Ammon's horn (tissue), 1 donor: ENCODE measurements at regions not wholly inside any gene's neighbourhood (a gene's known extent, or its start where the extent isn't known, plus 50 kb on each side); places are given as distances from the start of the nearest gene placed in this dataset.

ENCODE experiments used
- DNase-seq: peaks from one replicate; pipeline ENCODE4 v3.0.0-alpha.2; 2016; ENCODE audit warnings: low spot score

DNA sequence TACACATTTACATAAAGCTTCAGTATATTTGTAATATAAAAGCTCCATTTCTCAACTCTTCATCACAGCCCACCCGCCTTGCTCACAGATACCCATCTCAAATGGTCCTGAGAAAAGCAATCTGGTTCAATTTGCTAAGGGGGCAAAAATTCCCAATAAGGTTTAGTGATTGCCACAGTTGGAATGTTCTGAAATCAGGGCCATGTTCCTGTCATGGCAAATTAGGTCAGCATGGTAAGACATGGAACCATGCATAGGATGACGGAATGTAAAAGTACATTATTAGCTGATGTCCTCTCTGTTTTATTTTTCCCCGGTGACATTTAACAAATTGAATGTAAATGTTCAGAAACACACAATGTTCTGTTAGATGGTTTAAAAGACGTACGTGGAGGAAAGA, 274.3 kb downstream of the MZT1 start:
- no peak for DNase-seq

DNA sequence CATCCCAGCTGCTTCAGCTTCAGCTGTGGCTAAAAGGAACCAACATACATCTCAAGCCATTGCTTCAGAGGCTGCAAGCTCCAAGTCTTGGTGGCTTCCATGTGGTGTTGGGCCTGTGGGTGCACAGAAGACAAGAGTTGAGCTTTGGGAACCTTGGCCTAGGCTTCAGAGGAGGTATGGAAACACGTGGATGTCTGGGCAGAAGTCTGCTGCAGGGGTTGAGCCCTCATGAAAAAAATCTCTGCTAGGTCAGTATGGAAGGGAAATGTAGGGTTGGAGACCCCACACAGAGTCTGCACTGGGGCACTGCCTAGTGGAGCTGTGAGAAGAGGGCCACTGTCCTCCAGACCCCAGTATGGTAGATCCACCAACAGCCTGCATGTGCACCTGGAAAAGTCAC, 279.3 kb downstream of the MZT1 start:
- DNase-seq = no peak

DNA sequence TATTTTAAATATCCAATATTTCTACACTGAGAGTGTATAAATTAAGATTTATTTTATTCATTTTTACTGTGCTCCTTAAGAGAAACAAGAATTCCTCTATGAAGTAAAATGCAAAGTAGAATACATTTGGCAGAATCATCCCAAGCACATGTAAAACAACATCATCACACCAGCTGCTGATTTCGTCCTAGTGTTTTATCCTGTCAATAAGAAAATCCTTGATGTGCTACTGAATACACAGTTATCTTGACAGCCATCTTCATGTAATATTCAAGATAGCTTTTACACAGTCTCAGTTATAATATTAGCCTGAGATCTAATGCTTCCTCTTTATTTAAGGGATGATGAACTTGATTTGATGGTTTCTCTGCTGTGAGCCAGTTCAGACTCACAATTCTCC, 282.4 kb downstream of the MZT1 start:
- no peak for DNase-seq

DNA sequence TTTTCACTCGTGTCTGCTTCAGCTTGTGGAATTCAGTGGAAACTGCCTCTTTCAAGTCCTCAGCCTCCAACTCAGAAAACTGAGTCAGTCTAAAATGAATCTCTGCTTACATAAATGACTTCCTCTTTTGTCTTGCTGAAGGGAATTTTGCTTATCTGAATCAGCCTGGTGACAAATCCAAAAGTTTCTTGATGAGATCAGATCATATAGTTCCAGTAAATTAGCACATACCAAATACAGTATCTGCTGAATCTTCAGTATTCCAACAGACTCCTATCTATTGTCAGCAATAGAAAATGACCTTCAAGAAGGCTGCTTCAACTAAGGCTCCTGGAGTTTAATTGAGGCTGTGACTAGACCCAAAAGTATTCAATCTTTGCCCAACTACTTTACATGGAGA, 290.0 kb downstream of the MZT1 start:
- DNase-seq = no peak

DNA sequence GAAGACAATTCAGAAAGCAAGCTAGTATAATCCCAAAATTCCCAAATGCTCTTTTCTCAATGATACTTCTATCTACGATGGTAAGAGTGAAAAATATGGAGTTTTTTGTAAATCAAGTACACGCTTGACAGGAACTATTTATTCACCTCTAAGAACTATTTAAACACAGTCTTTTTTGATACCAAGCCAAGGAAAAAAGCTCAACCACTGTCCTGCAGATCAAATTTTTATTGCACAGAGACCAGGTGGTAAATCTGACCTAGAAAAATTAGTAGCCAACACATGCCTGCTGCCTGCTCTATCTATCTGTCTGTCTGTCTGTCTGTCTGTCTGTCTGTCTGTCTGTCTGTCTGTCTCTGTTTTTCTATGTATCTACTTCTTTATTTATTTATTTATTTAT, 292.2 kb downstream of the MZT1 start:
- no peak for DNase-seq

DNA sequence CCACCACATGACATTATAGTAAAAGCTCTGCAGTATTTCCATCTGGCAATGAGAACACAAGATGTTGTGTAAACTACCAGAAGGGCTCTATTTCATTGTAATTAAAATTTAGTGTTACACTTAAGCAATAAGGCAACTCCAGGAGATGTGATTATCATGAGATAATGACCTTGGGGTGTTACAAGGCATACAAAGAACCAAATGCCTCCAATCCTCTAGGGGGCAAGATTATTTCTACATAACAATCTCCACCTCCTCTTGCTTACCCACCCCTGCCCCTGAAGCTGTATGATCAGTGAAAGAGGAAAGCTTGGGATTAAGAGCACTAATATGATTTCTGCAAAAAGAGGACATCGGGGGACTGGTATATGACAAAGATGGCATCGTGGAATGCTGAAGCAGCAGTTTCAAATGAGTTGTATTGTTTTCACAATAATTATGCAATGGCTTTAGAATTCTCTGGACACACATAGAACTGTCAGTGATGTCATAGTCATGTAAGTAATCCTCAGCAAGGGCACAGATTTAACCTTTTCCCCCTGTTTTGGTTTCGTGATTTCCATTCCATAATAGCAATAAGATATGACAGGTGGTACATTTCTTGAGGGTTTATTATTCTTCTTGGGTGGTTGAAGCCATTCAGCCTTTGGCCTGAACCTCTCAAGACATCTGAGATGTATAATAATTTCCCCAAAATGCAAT, 295.3 kb downstream of the MZT1 start:
- no peak for DNase-seq

DNA sequence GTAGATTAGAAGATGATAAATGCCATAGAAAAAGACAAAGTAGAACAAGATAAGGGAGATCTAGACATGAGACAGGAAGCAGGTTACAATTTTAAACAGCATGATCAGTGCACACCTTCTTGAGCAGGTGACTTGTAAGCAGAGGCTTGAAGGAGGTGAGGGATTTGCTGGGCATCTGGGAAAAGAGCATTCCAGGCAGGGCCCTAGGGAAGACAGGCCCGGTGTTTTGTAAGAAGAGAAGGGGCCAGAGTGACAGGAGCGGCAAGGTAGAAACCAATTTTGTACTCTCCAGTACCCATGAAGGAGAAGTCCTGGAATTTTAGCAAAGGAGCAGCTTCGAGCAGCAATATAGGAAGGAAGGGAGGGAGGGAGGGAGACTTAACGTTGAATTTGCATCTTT, 296.5 kb downstream of the MZT1 start:
- DNase-seq = no peak

DNA sequence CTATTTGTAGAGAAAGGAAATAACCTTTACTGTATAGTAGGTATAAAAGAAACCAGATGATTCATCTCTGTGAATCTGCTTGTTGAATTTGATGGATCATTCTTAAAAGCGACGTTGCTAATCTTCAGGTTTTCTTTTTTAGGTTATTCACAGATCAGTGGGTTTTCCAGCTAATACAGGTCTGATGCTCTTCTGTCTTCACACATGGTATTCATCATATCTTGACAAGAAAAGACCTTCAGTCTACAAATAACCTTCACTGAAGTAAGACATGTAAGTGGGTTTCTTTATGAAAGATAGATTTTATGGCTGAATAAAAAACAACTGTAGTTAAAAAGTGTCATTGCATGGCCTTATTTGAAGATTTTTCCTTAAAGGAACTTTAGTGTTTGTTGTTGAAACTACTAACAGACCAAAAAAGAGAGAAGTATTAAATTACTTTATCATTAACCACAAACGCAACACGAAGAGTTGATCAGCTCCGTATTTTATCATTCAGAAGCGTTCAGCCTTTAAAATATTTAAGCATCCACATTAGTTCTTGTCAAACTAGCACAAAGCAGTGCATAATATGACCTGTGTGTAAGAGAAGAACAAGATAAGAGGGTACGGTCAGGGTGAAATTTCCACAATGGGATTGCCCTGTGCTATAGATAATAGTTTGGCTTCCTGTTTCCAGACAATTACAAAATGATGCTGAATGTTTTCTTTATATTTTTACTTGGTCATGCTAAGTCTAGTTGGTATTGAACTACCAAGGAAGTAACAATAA, 299.5 kb downstream of the MZT1 start:
- DNase-seq = no peak

DNA sequence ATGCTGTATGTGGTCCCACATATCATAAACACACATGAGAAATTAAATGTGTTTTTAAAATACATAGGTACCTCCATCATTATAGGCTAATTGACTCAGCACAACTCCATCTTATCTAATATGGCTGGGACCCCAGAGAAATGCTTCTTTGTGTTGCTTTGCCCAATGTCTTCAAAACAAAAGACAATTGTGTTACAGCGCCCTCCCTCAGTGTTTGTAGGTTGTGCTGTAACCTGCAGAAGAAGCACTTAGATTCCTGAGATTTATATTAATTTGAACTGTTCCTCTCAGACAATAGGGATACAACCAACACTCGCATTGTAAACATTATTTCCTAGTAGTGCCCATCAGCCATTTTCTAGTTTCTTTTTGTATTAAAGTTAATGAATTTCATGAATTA, 303.4 kb downstream of the MZT1 start:
- no peak for DNase-seq

DNA sequence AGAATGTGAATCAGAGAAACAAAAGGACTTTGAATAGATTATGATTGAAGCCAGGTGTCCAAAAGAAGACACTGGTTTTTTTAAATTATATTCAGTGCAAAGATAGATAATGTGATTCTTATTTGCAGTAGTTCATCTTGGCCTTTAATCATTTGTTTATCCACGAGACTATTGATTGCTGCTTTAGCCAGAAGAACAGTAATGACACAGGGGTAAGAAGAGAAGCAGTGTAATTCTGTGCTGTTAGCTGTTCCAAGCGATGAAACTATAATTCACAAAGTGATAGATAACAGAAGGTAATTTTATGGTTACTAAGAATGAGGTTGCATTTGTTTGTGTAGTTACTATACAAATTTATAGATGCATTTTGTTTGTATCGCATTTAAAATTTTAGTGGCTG, 311.6 kb downstream of the MZT1 start:
- DNase-seq = no peak

DNA sequence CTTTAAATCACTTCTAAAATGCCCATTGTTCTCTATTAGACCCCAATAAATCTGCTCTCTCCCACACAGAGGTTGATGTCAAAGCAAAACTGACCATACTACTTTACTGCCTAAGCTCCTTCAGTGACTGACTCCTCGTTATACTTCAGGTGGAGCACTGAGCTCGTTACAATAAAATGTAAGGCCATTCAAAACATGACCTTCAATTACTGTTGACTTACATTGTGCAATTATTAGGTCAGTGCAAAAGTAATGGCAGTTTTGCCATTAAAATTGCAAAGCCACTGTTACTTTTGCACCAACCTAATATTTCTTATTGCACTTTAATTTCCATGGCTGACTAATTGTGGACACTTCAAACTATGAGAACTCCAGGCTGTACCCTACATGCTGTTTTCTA, 314.9 kb downstream of the MZT1 start:
- no peak for DNase-seq

DNA sequence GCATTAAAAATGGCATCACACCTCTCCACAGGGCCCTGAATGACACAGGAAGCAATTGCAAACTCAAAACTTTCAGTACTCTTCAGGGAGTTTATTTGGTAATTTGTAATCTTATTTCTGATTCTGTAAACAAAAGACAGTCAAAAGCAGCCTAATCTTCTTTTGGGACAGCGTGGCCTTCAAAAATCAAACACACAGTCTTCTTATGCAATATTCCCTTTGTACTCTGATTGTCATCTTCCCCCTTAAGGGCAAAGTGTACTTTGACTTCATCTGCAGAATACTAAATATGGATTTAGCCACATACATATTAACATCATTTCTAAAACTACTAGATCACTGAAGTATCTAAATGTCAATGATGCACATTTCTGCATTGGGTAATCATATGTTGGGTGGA, 322.0 kb downstream of the MZT1 start:
- no peak for DNase-seq

DNA sequence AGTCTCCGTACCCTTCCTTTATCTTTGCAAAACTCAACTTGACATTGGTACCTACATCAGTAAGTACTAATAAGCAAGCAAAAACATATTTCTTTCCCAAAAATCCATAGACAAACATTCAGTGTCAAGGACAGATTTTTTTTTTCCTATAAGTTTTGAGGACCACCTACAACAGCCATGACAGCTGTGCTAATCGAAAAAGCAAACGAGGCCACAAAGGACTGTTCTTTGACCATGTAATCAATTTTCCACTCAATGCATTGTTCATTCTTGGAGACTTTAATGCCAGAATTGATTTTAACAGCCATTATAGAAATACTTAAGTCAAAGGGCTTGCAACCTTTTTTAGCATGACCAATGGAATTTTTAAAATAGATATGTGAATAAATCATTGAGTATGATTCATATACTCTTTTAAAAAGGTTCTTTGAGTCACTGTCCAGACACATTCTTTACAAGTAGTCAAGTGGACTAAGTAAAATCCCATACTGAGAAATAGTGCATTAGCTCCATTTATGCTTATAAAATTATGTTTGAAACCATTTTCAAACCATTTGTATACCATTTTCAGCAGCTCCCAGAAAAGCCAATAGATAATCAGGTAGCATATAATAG, 323.9 kb downstream of the MZT1 start:
- no peak for DNase-seq

DNA sequence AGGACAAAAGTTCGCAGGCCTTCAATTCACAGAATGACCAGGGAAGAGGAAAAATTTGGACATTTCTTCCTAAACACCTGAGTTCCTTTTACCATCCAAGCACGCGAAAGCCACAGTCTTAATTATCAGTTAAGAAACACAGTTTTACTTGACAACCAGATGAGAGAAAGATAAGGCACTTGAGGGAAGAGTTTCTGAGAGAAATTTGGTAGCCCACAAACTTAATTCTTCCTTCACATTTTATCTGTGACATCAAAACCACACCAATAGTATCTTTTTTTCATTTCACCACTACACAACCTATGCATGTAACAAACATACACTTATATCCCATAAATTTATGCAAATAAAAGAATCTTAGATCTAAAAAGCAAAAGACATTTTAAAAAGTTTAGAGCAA, 326.6 kb downstream of the MZT1 start:
- no peak for DNase-seq

DNA sequence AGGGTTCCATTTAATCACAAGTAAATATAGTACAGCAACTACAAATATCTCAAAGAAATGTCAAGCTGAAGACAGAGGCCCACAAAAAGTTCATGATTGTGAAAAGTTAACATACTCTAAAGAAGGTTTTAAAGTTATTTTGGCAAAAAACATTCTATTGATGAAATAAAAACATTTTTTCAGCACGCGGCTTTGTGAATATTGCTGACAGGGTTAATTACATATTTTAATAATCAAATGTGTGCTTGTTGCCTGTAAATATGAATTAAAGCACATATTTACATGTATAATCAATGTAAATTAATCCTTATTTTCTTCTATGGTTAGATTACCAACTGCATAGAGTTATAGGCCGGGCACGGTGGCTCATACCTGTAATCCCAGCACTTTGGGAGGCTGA, 328.1 kb downstream of the MZT1 start:
- no peak for DNase-seq

DNA sequence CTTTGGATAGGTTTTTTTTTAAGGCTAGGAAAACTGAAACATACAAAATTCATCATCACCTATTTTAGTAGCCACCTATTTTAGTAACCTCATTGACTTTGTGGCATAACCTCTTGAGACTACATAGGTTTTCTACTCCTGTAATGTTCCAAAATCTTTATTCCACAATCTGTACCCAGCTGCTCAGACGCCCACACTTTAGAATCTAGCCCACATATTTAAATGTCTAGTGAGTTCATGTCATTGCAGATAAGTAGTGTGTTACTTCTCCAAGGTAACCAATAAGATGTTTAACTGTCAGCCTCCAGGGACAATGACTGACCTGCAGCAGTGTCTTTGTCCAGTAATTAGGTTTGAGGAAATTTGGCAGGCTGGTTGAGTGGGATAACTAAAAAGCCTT, 330.2 kb downstream of the MZT1 start:
- DNase-seq = no peak

DNA sequence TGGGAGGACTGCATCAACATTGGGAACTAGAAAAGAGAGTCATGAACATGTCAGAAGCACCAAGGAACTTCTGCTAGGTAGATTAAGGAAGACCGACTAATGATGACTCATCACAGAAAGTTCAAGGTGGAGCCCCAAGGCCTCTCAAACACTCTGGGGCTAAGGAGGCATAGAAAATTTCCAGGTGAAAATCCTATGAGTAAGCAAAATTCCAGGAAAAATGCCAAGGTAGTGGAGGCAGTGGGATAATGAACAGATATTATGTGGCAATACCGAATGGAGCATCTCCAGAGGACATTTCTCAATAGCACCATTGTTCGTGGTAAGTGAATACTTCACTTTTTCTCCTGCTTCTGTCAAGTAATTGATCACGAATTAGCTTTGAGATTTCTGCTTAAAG, 336.5 kb downstream of the MZT1 start:
- DNase-seq = no peak

DNA sequence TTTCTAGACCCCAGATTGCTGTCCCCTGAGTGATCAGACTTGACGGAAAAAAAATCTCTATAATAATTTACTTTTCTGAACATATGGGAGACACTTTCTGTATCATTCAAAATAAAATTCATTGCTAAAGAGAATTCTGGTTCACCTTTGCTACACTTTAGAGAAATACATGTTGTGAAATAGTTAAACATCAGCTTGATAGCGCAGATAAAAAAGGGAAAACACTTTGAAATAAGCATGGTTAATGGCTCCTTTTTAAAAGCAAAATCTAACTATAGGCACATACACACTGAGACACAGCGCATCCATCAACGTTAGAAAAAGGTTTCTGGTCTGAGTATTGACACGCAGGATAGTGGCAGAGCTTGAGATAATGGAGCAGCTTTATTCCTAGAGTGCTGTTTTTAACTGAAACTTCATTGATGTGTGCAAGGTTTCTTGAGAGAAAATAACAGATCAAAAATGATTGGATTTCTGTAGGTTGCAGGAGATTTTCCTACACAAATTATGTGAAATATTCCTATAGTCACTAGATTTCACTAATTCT, 341.2 kb downstream of the MZT1 start:
- no peak for DNase-seq

DNA sequence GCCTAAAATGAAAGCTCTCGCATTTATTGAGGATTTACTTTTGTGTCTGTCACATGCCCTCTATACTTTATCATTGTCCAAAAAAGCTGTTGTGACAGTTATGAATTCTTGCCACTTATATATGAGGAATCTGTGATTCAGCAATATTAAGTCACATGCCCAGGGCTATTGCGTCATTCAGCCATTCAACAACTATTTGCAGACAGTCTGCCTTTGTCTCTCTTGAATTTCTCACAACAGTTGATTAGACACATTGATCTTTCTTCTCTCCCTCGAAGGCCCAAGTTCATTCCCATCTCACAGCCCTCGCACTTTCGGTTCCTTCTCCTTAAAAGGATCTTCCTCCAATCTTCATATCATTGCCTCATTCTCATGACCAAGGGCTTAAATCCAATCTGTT, 342.6 kb downstream of the MZT1 start:
- no peak for DNase-seq

DNA sequence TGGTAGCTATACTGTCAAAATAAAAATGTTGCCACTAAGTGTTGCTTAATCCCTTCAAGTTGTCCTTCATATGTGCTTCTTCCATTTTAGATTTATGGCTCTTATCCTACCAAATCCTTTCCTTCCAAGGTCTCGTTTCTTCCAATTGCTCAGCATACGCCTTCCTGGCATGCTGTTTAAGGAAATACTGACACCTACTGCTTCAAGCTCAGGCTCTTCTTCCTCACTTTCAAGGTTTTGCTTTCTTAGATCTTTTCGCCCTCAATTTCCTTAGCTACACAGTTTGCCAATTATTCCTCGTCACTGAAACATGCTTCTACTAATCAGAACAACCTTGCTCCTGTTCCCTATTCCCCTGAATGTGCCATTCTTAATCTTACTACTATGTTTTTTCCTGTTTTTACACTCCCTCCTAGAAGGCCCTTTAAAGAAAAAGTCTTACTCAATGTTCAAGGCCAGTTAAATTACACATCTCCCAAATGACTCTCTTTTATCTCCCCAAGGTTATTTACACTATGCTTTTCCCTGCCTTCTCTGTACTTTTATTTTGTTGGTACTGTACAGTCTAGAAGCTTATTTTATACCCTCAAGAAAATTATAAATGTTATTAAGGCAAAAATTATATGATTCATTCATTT, 343.1 kb downstream of the MZT1 start:
- no peak for DNase-seq

DNA sequence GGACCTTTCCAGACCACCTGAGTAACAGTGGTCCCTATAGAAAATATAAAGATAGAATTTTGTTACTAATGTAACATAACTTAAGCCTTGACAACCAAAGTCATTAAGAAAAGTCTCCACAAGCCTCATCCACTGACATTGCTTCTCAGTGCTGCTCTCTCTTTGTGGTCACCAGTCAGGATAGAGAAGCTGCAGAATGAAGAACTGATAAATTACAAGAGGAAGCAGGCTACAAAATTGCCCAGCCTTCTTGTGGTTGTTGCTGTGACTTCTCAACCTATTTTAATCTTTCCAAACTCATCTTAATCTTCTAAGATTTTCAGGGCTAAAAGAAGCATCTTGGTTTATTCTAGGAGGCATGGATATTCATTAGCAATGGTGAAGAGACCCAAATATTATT, 343.8 kb downstream of the MZT1 start:
- DNase-seq = peak; percentile 4

DNA sequence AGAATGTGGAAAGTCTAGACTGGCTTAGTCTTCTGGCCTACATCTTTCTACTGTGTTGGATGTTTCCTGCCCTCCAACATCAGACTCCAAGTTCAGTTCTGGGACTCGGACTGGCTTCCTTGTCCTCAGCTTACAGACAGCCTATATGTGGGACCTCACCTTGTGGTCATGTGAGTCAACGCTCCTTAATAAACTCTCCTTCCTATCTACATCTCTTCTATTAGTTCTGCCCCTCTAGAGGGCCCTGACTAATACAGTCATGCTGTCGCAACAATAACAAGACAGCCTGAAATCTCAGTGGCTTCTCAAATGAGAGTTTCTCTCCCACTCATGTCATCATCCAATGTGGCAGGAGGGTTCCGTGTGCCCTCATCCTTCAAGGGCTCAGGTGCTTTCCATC, 347.8 kb downstream of the MZT1 start:
- no peak for DNase-seq

DNA sequence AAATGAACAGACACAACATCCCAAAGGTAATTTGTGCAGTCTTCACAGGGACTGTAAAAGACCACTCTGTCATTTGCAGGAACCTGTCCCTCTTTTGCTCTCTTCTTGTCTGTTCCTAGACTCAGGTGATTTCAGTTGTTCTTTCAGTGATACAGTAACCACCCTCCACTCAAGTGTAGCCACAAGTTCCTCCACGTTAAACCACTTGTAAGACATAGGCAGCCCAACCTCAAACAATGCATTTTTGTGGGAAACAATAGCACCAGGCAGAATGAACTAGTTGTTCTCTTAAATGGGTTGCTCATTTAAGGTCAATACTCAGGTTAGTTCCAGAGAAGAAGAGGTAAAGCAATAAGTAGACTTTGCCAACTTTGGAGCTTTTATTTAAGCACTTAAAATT, 359.4 kb downstream of the MZT1 start:
- DNase-seq = no peak
